SU-DHL-6 (cell line): ENCODE measurements at regions not wholly inside any gene's neighbourhood (a gene's known extent, or its start where the extent isn't known, plus 50 kb on each side); places are given as distances from the start of the nearest gene placed in this dataset.

Experiments
- H2AFZ ChIP-seq: fragments of 200-600 bp; sonication (generic); 2 replicates; pipeline ENCODE4 v1.6.1; 2014; ENCODE audit warnings: low read depth, mild to moderate bottlenecking, moderate library complexity, mixed read lengths, antibody characterized with exemption, low read length; ENCODE audit not compliant: severe bottlenecking
- H3F3A ChIP-seq: fragments of 200-600 bp; shearing (Covaris generic); 2 replicates; pipeline ENCODE4 v1.6.0; 2016; ENCODE audit warnings: antibody characterized with exemption, mild to moderate bottlenecking; ENCODE audit not compliant: insufficient read depth
- H3K27ac ChIP-seq: fragments of 200-600 bp; sonication (generic); 2 replicates; pipeline ENCODE4 v1.5.1; 2016; ENCODE audit warnings: low read depth, mild to moderate bottlenecking, low read length, moderate library complexity, mixed read lengths
- H3K27me3 ChIP-seq: fragments of 200-600 bp; sonication (generic), shearing (Covaris generic); 2 replicates; pipeline ENCODE4 v1.6.0; 2014; ENCODE audit warnings: mild to moderate bottlenecking, low read length
- H3K36me3 ChIP-seq: fragments of 200-600 bp; sonication (generic); 2 replicates; pipeline ENCODE4 v1.6.1; 2014; ENCODE audit warnings: mild to moderate bottlenecking, low read length, mixed read lengths
- H3K4me2 ChIP-seq: fragments of 300-600, 200-600 bp; shearing (Covaris generic), sonication (generic); 2 replicates; pipeline ENCODE4 v1.6.0; 2014; ENCODE audit warnings: low read length, low read depth, mild to moderate bottlenecking; ENCODE audit not compliant: poor library complexity, severe bottlenecking
- H3K4me3 ChIP-seq: fragments of 200-600 bp; sonication (generic); 2 replicates; pipeline ENCODE4 v1.5.1; 2014; ENCODE audit warnings: antibody characterized with exemption, low read length, mild to moderate bottlenecking, mixed read lengths; ENCODE audit not compliant: insufficient read depth, poor library complexity, severe bottlenecking
- H3K79me2 ChIP-seq: fragments of 200-600 bp; sonication (generic); 2 replicates; pipeline ENCODE4 v1.6.1; 2014; ENCODE audit warnings: mild to moderate bottlenecking, low read length, moderate library complexity; ENCODE audit not compliant: insufficient read depth
- H3K9ac ChIP-seq: fragments of 200-600 bp; sonication (generic); 2 replicates; pipeline ENCODE4 v1.7.0; 2014; ENCODE audit warnings: mild to moderate bottlenecking, low read length
- H3K9me2 ChIP-seq: fragments of 200-600 bp; sonication (generic); replicated peaks from 2 replicates; pipeline ENCODE4 v1.6.1; 2014; ENCODE audit warnings: low read length; ENCODE audit not compliant: insufficient read depth
- H3K9me3 ChIP-seq: fragments of 200-600 bp; sonication (generic); 2 replicates; pipeline ENCODE4 v1.6.1; 2014; ENCODE audit warnings: low read length, mixed read lengths; ENCODE audit not compliant: insufficient read depth
- H4K20me1 ChIP-seq: fragments of 200-600 bp; sonication (generic); 2 replicates; pipeline ENCODE4 v1.6.1; 2014; ENCODE audit warnings: low read depth, mild to moderate bottlenecking, antibody characterized with exemption, low read length, moderate library complexity, mixed read lengths
- EZH2phosphoT487 ChIP-seq: fragments of 200-600 bp; sonication (generic), shearing (Covaris generic); conservative IDR thresholded peaks from 2 replicates; pipeline ENCODE4 v1.6.1; 2018; ENCODE audit warnings: mild to moderate bottlenecking, antibody characterized with exemption, low read length, moderate library complexity, mixed read lengths
- TF ChIP-seq, protein P1 (sequence below): fragments of 200-600 bp; sonication (generic); IDR thresholded peaks from one replicate; pipeline ENCODE4 v1.5.1; 2017; ENCODE audit warnings: antibody characterized with exemption, mild to moderate bottlenecking, low read length, moderate library complexity; ENCODE audit not compliant: insufficient read depth, poor library complexity, severe bottlenecking

DNA sequence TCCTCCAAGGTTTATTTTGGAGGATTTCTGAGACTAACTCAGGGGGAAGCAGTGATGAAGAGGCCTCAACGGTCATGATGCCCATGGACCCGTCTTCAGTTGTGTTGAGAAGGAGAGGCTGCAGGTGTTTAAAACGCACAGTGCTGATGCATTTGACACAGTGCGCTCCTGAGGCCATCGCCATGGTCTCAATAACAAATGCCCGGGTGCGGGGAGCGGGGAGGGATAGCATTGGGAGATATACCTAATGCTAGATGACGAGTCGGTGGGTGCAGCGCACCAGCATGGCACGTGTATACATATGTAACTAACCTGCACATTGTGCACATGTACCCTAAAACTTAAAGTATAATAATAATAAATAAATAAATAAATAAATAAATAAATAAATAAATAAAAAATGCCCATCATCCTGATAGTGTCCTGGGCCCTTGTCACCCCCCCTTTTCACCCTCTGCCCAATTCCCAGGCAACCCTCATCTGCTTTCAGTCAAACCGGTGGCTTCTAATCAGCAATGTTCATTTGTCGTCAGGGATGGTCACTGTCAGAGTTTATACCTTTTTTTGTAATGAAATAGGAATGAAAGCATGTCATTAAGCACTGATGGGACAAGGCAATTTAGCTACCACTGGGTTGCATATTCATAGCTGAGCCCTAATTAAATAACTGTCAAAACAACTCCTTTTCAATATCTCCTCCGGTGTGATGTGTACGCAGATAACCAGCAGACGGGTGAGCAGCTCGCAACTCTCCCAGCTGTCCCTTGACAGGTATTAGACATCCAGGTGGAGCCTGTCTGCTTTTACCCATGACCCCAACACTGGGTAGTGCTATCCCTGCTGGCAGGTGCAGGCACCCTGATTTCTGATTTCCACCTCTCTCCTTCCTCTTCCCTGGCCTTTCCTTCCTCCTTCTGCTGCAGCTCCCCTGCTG is 95.9 kb downstream of the KCNF1 start:
- Histone ChIP-seq H3K4me2 (no peak overlapping the region), H3K9me2 (no peaks in the 10 kb centered on the region), H3K9ac (no peak overlapping the region), H3K27ac (no peak overlapping the region), H2AFZ (no peak overlapping the region), H3K79me2 (no peaks in the 10 kb centered on the region), H3K9me3 (no peaks in the 10 kb centered on the region; the same call in 1 of the 2 replicates), H3K4me3 (no peak overlapping the region), H3K36me3 (no peaks in the 10 kb centered on the region), H3F3A (no peaks in the 10 kb centered on the region), H4K20me1 (no peaks in the 10 kb centered on the region), H3K27me3 (no peaks in the 10 kb centered on the region)
- TF ChIP-seq, protein P1, sequence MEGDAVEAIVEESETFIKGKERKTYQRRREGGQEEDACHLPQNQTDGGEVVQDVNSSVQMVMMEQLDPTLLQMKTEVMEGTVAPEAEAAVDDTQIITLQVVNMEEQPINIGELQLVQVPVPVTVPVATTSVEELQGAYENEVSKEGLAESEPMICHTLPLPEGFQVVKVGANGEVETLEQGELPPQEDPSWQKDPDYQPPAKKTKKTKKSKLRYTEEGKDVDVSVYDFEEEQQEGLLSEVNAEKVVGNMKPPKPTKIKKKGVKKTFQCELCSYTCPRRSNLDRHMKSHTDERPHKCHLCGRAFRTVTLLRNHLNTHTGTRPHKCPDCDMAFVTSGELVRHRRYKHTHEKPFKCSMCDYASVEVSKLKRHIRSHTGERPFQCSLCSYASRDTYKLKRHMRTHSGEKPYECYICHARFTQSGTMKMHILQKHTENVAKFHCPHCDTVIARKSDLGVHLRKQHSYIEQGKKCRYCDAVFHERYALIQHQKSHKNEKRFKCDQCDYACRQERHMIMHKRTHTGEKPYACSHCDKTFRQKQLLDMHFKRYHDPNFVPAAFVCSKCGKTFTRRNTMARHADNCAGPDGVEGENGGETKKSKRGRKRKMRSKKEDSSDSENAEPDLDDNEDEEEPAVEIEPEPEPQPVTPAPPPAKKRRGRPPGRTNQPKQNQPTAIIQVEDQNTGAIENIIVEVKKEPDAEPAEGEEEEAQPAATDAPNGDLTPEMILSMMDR, result no peak
- TF ChIP-seq EZH2phosphoT487, result no peak

- H3K79me2 ChIP-seq, result no peaks in the 10 kb centered on the region
- no peak overlapping the region for H2AFZ ChIP-seq
- H3K9me2 ChIP-seq, result no peaks in the 10 kb centered on the region
- no peaks in the 10 kb centered on the region for H4K20me1 ChIP-seq
- no peaks in the 10 kb centered on the region for H3K27me3 ChIP-seq
- H3K27ac ChIP-seq, result no peak overlapping the region
- H3K4me2 ChIP-seq, result no peak overlapping the region
- no peak overlapping the region for H3K4me3 ChIP-seq
- H3K9me3 ChIP-seq, result no peaks in the 10 kb centered on the region; the same call in 1 of the 2 replicates
- H3F3A ChIP-seq, result no peaks in the 10 kb centered on the region
- no peak for TF ChIP-seq EZH2phosphoT487
- TF ChIP-seq, protein P1, result no peak
- no peaks in the 10 kb centered on the region for H3K36me3 ChIP-seq
- H3K9ac ChIP-seq, result no peak overlapping the region
These were observed 97.0 kb downstream of the KCNF1 start for GRCh38 chr2:11008773-11009172.

DNA sequence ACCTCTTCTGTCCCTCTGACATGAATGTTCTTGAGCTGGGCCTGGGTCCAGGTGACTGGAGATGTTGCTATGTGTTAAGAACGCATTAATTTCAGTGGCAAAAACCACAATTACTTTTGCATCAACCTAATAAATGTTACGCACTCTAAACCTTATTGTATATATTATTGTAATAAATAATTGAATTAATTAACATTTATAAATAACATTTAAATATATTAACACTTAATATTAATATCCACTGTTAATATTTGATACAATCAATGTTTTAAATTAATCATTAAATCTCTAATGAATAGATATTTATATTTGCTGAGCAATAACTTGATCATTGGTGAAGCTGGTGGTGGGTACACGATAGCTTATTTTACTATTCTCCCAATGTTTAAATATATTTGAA is 97.4 kb downstream of the KCNF1 start:
- H3K9me3 ChIP-seq, result no peaks in the 10 kb centered on the region; the same call in 1 of the 2 replicates
- no peak overlapping the region for H3K9ac ChIP-seq
- no peak for TF ChIP-seq EZH2phosphoT487
- TF ChIP-seq, protein P1, result no peak
- no peak overlapping the region for H3K27ac ChIP-seq
- H2AFZ ChIP-seq, result no peak overlapping the region
- H3F3A ChIP-seq, result no peaks in the 10 kb centered on the region
- H3K36me3 ChIP-seq, result no peaks in the 10 kb centered on the region
- no peak overlapping the region for H3K4me3 ChIP-seq
- no peaks in the 10 kb centered on the region for H4K20me1 ChIP-seq
- H3K9me2 ChIP-seq, result no peaks in the 10 kb centered on the region
- no peaks in the 10 kb centered on the region for H3K79me2 ChIP-seq
- H3K4me2 ChIP-seq, result no peak overlapping the region
- H3K27me3 ChIP-seq, result no peaks in the 10 kb centered on the region
